Activated CD4-positive, CD25-positive, alpha-beta regulatory T cell (primary cell): ENCODE measurements at regions not wholly inside any gene's neighbourhood (a gene's known extent, or its start where the extent isn't known, plus 50 kb on each side); places are given as distances from the start of the nearest gene placed in this dataset.

Experiments used
- DNase-seq, 4 experiments: peaks; one replicate each; lab custom pipeline; 2025; lab: John Stamatoyannopoulos, UW

DNA sequence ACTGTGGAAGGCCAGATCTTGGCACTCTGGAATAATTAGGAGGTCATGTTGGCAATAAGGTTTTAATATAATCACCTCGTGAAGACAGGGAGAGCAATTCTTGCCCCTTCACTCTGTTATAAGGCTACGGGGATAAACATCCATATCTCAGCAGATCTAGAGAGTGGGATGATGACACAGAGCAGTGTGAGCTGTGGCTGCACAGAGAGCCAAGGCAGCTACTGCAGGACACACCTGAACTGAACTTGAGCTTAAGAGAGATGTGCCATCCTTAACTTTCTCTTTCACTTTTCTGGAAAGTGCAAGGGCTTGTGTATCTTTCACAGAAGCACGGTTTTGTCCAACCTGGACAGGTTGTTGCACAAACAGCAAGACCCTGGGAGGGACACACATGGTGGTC lies 174.7 kb downstream of the GATA3 start:
- no peak for DNase-seq

DNA sequence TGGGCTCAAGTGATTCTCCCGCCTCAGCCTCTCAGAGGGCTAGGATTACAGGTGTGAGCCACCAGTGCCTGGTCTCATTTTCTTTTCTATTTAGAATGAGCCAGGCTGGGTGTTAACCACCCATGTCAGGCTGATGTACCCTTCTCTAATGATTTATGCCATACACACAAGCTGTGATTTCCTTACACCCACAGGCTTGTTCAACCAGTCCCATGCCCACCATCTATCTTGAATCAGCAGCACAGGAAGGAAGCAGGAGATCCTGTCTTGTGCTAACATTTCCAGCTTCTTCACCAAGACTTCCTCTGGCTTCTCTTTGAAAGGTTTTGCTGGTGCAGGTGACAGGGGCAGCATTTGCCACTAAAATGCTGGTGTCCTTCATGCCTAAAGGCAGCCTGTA lies 176.4 kb downstream of the GATA3 start:
- no peak for DNase-seq

DNA sequence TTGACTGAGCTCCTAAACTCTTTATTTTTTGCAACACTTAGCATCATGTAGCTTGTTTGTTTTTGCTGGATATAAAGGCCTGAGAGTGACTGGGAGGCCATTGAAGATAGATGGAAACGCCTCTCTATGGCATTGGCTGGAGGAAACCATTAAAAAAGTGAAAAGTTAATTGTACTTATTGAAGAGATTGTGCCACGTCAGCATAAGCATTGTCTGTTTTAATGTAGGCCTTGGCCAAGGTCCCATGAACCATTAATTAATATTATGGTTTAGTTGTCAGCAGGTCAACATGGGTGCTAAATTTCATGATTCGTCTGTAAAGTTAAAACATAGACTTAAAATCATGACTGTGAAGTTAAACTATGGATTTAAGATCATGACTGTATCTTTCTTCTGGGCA lies 178.6 kb downstream of the GATA3 start:
- DNase-seq, result no peak

DNA sequence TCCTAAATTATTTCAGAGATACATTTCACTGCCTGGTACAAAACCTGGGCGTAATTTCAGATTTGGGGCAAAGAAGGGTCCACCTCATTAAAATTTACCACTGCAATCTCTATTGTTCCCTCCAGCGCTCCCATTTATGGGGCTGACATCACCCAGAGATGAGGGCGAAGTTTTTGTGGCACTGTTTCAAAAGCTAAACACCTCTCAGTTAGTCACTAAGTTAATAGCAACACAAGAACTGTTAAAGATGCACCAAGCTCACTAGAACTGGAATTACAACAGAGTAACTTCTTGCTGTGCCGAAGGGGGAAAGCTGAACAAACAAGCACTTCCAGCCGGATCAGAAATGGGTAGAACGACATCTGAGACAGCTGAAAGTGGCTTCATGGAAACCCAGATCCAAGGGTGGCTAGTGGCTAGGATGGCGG lies 179.4 kb downstream of the GATA3 start:
- DNase-seq, result no peak

DNA sequence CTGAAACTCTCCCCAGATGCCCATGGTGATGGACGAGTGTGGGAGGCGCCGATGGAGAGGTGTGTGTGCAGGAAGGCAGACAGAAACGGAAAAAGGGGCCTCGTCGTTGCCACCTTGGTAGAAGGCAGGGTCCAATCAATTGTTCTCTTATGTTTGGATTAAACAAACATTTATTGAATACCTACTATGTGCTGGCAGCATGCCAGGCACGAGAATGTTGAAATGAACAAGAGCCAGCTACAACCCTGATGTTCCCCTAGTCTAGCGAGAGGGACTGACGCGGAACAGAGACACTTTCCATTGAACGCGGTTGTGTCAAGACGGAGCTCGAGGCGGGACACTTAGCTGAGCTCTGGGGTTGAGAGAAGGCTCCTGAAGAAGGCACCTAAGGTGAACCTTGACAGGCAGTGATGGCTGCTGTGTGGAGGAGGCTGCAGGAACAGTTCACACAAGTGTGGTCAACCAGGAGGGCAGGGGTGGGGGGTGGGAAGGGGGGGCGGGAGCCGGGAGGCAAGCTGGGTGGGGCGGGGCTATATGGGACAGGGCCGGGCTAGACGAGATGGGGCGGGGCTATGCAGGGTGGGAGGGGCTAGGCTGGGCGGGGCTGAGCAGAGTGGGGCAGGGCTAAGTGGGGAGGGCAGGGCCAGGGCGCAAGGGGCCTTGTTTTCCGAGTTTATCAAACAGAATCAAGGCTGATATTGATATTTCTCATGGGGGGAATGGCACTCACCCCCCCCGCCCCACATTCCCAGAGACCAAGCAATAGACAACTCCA lies 181.0 kb downstream of the GATA3 start:
- DNase-seq, result no peak

DNA sequence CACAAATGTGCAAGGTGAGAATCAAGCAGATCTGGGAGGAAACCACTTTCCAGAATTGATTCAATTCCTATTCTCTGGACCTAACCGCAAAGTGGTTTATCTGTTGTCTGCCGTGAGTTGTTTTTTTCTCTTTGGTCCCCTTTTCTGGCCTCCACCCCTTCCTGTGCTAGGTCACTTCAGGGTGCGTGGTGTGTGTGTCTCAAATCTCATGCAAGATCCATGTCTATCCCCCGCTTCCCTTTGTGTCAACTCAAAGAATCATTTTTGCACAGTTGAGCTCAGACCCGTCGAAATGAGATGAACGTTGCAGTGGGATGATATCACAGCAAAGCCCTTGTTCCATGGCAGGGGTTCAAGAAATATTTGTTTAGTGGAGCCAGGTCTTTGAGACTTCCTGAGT lies 184.5 kb downstream of the GATA3 start:
- DNase-seq, result no peak

DNA sequence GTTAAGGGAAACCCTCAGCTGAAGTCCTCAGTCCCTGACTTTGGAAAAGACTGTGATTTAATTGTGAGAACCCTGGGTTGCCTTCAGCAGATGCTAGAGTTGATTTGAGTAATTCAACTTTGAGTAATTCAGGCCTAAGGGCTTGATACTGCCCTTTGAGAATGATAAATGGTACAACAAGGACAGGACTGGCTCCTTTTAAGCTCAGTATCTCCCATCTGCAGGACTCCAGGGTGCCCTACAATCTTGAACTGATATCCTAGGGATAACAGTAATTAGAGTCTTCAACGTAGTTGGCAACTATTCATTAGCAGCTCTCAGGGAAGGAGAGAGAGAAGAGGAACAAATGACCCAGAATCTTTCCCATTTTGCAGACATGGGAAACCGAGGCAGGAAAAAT lies 186.4 kb downstream of the GATA3 start:
- DNase-seq, result no peak

DNA sequence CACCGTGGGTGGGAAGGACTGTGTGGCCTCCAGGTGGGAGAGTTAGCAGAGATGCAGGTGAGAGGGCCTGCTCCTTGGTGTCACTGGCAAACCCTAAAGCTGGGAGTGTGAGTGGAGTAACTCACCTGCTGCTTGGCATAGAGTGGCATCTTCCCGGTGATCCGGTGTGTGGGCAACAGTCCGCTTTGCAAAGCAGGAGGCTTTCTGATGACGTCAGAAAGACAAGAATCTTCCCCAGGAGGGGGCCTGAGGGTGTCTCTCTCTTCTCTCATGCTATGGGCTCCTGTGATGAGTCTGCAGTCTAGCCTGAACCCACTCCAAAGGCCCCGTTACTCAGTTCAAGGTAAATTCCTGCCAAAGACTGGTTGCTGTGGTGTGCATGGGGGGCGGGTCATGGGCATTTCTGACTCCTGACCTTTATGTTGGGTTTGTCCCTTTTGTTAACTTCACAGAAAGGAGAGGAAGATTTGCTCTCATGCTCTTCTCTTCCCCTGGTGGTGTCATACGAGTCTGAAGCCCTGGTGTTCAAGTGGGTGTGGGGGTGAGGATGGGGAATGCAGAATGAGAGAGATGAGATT lies 187.9 kb downstream of the GATA3 start:
- DNase-seq, result no peak

DNA sequence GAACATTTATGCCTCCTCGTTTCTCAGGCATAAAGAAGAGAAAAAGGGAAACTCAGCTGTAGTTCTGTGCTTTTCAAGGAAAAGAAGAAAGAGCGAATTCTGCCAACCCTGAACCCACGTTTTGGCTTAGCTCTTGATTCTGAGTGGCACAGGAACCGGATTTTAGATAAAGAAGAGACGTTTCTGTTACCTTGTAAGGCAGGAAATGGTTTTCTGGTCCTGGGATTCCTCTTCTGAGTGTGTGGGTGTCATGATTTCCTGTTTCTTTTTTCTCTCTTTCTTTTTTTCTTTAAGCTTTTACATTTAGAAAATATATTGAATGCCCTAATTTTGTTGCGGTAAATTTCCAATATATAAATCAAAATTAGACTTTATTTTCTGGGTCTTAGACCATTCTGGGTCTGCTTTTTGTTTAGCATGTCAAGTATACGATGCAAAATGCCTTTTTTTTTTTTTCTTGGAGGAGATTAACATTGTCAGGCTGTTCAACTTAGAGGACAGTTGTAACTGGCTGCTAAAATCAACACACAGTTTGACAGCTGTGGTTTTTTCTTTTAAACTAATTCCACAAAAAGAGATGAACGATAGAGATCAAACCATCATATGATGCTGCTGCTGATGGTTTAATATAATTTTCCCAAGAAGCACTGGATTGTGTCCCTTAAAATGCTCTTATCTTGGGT lies 190.8 kb downstream of the GATA3 start:
- DNase-seq, result no peak

DNA sequence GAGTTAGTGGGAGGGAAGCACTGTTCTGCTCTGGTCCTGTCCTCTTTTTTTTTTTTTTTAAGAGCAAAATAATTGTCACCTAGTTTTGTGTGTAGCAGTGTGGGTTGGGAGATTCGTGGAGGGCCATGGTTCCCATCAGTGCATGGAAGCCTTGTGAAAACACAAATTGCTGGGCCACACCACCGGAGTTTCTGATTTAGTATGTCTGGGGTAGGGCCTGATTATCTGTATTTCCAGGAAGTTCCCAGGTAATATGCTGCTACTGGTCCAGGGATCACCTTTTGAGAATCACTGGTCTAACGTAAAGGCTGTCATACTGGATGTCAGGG lies 191.3 kb downstream of the GATA3 start:
- DNase-seq, result no peak

DNA sequence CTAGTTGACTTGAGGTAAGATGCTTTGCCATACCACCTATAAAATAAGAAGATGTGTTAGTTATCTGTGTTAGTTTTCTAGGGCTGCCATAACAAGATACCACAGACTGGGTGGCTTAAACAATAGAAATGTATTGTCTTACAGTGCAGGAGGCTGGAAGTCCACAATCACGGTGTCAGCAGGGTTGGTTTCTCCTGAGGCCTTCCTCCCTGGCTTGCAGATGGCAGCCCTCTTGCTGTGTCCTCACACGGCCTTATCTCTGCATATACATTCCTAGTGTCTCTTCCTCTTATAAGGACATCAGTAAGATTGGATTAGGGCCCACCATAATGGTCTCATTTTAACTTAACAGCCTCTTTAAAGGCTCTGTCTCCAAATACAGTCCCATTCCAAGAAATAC lies 192.1 kb downstream of the GATA3 start:
- DNase-seq, result no peak

DNA sequence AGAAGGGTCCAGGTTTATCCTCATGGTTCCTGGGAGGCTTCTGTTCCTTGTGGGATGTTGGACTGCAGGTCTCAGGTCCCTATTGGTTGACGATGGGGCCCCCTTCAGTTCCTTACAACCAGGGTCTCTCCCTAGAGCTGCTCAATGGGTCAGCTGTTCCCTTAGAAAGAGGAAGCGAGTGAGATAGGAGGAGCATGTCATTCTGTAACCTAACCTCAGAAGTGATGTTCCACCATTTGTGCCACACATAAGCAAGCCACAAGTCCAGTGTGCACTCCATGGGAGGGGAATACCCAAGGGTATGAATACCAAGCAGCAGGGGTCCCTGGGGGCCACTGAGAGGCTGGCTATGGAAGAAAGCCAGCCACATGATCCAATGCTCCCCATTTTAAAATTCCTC lies 192.7 kb downstream of the GATA3 start:
- DNase-seq, result no peak

DNA sequence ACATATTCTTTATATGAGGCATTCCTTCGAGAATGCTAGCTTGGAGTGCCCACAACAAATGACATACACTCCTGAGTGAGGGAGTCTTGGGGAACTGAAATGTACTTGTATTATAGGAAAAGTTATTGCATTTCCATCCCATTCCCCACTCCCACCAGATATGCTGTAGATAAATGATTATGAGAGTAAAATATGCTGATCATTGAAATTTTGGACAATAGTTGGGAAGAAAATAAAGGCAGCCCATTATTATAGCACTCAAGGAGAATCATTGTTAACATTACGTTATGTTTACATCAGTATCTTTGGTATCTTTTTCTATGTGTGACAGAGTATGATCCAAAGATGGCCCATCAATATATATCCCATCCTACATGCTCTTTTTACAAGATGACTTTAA lies 194.4 kb downstream of the GATA3 start:
- no peak for DNase-seq

DNA sequence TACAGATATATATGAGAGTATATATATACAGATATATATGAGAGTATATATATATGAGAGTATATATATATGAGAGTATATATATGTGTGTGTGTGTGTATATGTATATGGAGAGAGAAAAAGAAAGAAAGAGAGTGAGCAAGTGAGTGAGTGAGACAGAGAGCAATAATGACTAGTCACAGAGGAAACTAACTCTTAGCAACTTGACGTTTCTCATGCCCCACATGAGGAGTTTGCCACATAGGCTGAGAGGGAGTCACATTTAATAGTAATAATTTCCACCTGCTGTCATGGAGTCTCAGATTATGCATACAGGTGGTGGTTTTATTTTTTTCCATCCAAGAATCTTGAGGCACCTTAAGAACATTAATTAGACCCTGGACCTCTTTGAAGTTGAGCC lies 199.9 kb downstream of the GATA3 start:
- DNase-seq, result no peak

DNA sequence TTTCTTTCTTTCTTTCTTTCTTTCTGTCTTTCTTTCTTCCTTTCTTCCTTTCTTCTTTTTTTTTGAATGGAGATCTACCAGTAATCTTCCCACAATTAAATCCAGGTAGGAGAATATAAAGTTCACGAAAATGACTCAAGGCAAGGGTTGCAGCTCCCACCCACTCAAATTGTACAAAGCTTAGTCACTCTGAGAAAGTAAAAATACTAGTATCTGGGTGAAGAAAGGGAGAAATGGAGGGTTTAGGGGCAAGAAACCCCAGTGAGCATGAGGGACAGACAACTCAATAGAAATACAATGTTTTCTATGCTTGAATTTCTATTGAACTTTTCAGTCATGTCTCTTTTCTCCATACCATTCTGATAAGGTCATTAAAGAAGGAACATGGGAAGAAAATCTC lies 200.8 kb downstream of the GATA3 start:
- no peak for DNase-seq

DNA sequence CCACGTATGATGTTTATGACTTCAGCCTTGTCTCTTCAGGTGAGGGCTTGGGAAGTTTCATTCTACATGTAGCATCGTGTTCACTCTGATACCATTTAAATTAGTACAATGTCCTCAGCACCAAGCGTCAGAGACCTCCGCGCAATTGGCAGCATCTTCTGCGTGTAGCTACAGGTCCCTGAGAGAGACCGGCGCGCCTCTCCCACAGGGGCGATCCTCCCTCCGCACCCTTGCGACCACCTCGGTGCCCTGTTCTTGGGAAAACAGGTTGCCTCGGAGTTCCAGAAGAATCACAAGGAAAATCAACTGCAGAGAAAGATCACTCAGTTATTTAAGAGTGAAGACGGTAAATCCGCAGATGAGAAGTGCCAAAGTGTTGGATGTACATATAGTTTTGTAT lies 206.2 kb downstream of the GATA3 start:
- no peak for DNase-seq

DNA sequence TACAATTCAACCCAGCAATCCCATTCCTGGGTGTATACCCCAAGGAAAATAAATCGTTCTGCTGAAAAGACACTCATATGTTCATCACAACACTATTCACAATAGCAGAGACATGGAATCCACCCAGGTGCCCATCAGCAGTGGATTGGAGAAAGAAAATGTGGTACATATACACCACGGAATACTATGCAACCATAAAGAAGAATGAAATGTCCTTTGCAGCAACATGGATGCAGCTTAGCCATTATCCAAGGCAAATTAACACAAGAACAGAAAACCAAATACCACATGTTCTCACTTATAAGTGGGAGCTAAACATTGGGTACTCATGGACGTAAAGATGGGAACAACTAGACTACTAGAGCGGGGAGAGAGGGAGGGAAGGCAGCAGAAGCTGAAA lies 207.8 kb downstream of the GATA3 start:
- DNase-seq, result no peak

DNA sequence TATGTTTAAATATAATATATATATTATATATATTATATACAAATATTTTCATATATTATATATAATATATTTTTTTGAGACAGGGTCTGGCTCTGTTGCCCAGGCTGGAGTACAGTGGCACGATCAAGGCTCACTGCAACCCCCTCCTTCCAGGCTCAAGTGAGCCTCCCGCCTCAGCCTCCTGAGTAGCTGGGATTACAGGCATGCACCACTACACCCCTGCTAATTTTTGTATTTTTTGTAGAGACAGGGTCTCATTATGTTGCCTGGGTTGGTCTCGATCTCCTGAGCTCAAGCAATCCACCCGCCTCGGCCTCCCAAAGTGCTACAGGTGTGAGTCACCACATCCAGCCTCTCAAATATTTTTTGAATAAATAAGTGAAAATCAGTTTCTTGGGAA lies 215.5 kb downstream of the GATA3 start:
- DNase-seq, result no peak

DNA sequence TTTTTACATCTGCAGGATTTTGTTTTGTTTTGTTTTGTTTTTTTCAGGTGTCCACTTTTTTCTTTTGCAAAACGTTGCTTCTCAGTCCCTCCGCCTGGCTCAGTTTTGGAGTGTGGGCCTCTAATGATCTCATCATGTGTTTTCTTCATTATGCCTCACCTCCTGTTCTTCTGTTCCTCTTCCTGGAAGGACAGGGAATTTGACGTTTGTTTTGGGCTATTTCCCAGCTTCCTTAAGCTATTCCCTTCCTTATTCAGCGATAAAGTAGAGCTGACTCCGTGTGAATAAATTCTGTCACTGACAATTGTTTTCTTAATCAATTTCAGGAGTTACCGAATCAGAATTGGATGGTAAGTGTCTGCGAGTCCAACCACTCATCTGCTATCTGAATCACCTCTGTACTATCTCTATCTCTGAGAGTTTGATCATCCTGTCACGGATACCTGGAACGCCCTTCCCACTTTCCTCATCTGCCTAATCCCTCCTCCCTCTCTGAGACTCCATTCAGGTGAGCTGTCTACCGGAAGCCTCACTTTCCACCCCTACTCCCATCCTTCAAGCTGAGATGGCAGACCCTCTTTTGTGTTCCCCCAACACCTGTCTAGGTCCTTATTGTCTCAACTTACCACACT lies 218.4 kb downstream of the GATA3 start:
- DNase-seq, result no peak

DNA sequence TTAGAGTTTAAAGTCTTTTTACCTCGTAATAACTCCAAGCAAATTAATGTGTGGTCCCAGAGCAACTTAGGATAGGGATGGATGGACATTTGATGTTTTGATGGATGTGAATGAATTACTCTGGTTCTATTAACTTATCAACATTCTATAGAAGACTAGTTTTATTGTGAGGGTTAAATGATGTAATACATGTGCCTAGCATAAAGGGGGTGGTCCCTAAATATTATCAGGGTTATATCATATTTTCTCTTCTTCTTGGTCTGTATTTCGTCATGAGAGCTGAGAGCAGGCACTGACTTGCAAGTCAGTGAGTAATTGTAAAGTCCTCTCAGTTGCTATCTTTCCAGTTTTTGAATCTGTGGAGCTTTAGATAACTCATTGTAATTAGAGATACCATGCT lies 219.3 kb downstream of the GATA3 start:
- DNase-seq, result no peak

DNA sequence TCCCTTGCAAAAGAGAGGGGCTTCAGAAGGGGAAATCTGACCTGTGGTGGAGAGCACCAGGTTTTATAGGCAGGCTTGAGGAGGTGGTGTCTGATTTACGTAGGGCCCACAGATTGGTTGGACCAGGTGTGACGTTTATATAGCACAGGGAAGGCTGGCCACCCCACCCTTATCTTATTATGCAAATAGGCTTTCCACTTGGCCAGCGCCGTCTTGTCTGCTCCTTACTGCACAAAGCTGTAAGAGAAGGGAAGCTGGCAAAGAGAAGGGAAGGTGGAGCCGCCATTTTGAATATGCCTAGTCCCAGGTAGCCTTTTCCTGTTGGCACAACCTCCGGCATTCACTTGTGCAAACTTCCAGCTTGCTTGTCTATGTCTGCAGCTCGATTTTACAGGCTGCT lies 221.4 kb downstream of the GATA3 start:
- DNase-seq, result no peak

DNA sequence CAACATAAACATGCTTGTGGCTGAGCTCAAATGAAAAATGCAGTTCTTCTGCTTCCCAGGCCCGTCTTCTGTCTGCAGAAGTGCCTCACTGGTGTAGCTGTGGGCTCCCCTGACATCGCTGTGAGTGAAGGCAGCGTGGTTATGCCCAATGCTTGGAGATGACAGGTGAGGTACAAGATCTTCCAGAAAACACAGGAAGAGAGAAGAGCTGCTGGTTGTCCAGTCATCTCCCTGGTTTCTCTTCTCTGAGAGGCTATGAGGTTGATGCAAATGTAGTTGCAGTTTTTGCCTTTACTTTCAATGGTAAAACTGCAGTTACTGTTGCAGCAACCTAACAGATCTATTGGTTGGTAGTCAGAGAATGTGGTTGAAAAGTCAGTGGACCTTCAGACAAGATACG lies 223.6 kb downstream of the GATA3 start:
- DNase-seq, result no peak

DNA sequence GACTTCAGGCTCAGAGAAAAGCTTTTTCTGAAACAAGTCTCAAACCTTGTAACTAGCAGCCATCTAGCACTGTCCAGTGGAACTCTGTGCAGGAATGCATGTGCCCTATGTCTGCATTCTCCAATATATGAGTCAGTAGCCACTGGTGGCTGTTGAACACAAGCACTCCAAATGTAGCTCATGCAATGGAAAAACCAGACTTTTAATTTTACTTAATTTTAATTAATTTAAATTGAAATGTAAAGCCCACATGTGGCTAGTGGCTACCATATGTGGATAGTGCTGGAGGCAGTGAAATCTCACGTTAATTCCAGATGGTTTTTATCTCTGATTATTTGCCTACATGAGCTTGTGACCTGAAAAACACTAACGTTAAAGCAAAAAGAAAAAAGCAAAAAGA lies 225.1 kb downstream of the GATA3 start:
- no peak for DNase-seq
